Esophagus mucosa (tissue), 1 donor: ENCODE measurements at regions not wholly inside any gene's neighbourhood (a gene's known extent, or its start where the extent isn't known, plus 50 kb on each side); places are given as distances from the start of the nearest gene placed in this dataset.
"Not testable (repeated sequence)": the region's sequence is repeated elsewhere in the genome, so short reads cannot be mapped to it uniquely, and the experiment has no call there.

Experiments
- ATAC-seq: fragments of 200-7000 bp; cut with Tn5 transposase; one replicate; pipeline ENCODE4 v1.9.1; 2020
- donor health status: DM: yes; HTN: yes; CAD: no.

GRCh38 chr1:169019419-169020058 lies 87.0 kb upstream of the ATP1B1 start:
- ATAC-seq: no peak

GRCh38 chr1:169020684-169021083 lies 85.8 kb upstream of the ATP1B1 start:
- no peak for ATAC-seq

GRCh38 chr1:169022648-169023047 lies 83.8 kb upstream of the ATP1B1 start:
- ATAC-seq: no peak

- ATAC-seq: no peak
Measured at GRCh38 chr1:169024255-169024654, 82.2 kb upstream of the ATP1B1 start.

- ATAC-seq: no peak
Measured at GRCh38 chr1:169024800-169025271, 81.7 kb upstream of the ATP1B1 start.

GRCh38 chr1:169025412-169025811 lies 81.1 kb upstream of the ATP1B1 start:
- ATAC-seq: no peak

- ATAC-seq: no peak
Measured at GRCh38 chr1:169027607-169028320, 78.7 kb upstream of the ATP1B1 start.

GRCh38 chr1:169031566-169032224 lies 74.8 kb upstream of the ATP1B1 start:
- no peak for ATAC-seq

- no peak for ATAC-seq
Measured at GRCh38 chr1:169041366-169041765, 65.1 kb upstream of the ATP1B1 start.

GRCh38 chr1:169042377-169042776 lies 64.1 kb upstream of the ATP1B1 start:
- ATAC-seq: no peak

- no peak for ATAC-seq
Measured at GRCh38 chr1:169043823-169044222, 62.7 kb upstream of the ATP1B1 start.

GRCh38 chr1:169044296-169044695 lies 62.2 kb upstream of the ATP1B1 start:
- ATAC-seq: peak; percentile 62

GRCh38 chr1:169044971-169045370 lies 61.5 kb upstream of the ATP1B1 start:
- no peak for ATAC-seq

GRCh38 chr1:169046671-169047070 lies 59.8 kb upstream of the ATP1B1 start:
- no peak for ATAC-seq

GRCh38 chr1:169047074-169047473 lies 59.4 kb upstream of the ATP1B1 start:
- ATAC-seq: peak; percentile 21

GRCh38 chr1:169048043-169048442 lies 58.4 kb upstream of the ATP1B1 start:
- peak; percentile 58 for ATAC-seq

GRCh38 chr1:169049258-169049938 lies 57.1 kb upstream of the ATP1B1 start:
- no peak for ATAC-seq

- ATAC-seq: no peak
Measured at GRCh38 chr1:169051171-169051570, 55.3 kb upstream of the ATP1B1 start.

GRCh38 chr1:169052171-169052570 lies 54.3 kb upstream of the ATP1B1 start:
- not testable (repeated sequence) for ATAC-seq

GRCh38 chr1:169052727-169053126 lies 53.8 kb upstream of the ATP1B1 start:
- ATAC-seq: no peak

- ATAC-seq: no peak
Measured at GRCh38 chr1:169053196-169053595, 53.3 kb upstream of the ATP1B1 start.
